ENCODE measurements at regions not wholly inside any gene's neighbourhood (a gene's known extent, or its start where the extent isn't known, plus 50 kb on each side); places are given as distances from the start of the nearest gene placed in this dataset.

DNA sequence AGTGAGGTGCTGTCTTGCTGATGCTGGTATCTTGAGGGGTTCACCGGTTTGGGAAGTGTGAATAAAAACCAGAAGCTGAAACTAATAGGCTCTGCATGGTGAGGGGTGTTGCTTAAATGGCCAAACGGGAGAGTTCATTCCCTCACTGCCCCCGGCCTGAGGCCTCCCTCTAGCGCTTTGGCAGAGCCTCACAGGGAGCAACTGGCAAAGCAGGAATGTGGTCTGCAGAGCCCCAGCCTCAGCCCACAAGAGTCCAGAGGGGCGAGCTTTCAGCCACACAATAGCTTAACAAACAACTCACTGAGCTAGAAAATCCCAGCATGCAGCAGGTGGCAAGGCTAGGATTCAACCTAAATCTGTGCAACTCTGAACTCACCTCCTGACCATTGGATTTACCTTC, 234.8 kb downstream of the MED10 start:
- H3K4me2 ChIP-seq (ENCODE audit: insufficient read depth, low read length), result no peak overlapping the region
- TF ChIP-seq, protein P1, sequence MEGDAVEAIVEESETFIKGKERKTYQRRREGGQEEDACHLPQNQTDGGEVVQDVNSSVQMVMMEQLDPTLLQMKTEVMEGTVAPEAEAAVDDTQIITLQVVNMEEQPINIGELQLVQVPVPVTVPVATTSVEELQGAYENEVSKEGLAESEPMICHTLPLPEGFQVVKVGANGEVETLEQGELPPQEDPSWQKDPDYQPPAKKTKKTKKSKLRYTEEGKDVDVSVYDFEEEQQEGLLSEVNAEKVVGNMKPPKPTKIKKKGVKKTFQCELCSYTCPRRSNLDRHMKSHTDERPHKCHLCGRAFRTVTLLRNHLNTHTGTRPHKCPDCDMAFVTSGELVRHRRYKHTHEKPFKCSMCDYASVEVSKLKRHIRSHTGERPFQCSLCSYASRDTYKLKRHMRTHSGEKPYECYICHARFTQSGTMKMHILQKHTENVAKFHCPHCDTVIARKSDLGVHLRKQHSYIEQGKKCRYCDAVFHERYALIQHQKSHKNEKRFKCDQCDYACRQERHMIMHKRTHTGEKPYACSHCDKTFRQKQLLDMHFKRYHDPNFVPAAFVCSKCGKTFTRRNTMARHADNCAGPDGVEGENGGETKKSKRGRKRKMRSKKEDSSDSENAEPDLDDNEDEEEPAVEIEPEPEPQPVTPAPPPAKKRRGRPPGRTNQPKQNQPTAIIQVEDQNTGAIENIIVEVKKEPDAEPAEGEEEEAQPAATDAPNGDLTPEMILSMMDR (IDR thresholded peaks at IDR 0.05; ENCODE audit: borderline replicate concordance, extremely low read depth, low read length, poor library complexity, severe bottlenecking), result no peak
- TF ChIP-seq EZH2 (IDR thresholded peaks at IDR 0.05; ENCODE audit: borderline replicate concordance, low read depth, low read length, severe bottlenecking), result no peak
- ATAC-seq (ENCODE audit: insufficient read depth, low read depth), result no peak

DNA sequence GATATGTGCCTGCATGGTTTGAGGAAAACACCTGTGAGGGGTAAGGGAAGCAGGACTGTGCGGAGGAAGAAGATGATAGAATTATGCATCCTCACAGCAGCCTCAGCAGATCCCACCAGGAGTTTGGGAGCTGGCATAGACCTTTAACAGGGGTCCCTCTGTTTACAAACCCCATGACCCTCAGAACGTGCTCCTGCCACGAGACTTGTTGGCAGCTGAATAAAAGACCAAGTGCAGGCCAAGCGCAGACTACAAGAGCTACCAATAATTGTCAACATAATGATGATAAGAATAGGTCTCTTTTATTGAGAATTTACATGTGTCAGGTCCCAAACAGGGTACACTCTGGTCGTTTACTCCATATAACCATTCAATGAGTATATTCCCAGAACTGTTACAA, 236.0 kb downstream of the MED10 start:
- TF ChIP-seq, protein P1 (IDR thresholded peaks at IDR 0.05; ENCODE audit: borderline replicate concordance, extremely low read depth, low read length, poor library complexity, severe bottlenecking), result no peak
- no peak for TF ChIP-seq EZH2 (IDR thresholded peaks at IDR 0.05; ENCODE audit: borderline replicate concordance, low read depth, low read length, severe bottlenecking)
- no peaks in the 10 kb centered on the region for H3K27me3 ChIP-seq (ENCODE audit: insufficient read depth, low read length, poor library complexity)
- no peak for DNase-seq
- no peak overlapping the region for H3K27ac ChIP-seq (ENCODE audit: low read length)
- no peaks in the 10 kb centered on the region for H3K4me1 ChIP-seq (ENCODE audit: insufficient read depth, low read length)
- H3K9ac ChIP-seq (ENCODE audit: low read depth, low read length), result no peak overlapping the region
- H3K4me3 ChIP-seq (ENCODE audit: low read depth in 1 of 2, low read length in 2 of 2), result no peak overlapping the region
- ATAC-seq (ENCODE audit: insufficient read depth, low read depth), result no peak
- H2AFZ ChIP-seq (ENCODE audit: low read depth, low read length), result no peak overlapping the region
- no peaks in the 10 kb centered on the region for H3K79me2 ChIP-seq (ENCODE audit: insufficient read depth, low read length)
- H3K4me2 ChIP-seq (ENCODE audit: insufficient read depth, low read length), result no peak overlapping the region
- H4K20me1 ChIP-seq (ENCODE audit: insufficient read depth, low read length), result no peaks in the 10 kb centered on the region
- H3K9me3 ChIP-seq (ENCODE audit: insufficient read depth, low read length, severe bottlenecking), result no peaks in the 10 kb centered on the region
- no peaks in the 10 kb centered on the region for H3K36me3 ChIP-seq (ENCODE audit: insufficient read depth, low read length)

More for the DNA sequence above, 234.8 kb downstream of the MED10 start:
- Histone ChIP-seq H3K4me3 (ENCODE audit: low read depth in 1 of 2, low read length in 2 of 2) (no peak overlapping the region), H3K27me3 (ENCODE audit: insufficient read depth, low read length, poor library complexity) (no peaks in the 10 kb centered on the region), H4K20me1 (ENCODE audit: insufficient read depth, low read length) (no peaks in the 10 kb centered on the region), H2AFZ (ENCODE audit: low read depth, low read length) (no peak overlapping the region), H3K9me3 (ENCODE audit: insufficient read depth, low read length, severe bottlenecking) (no peaks in the 10 kb centered on the region), H3K36me3 (ENCODE audit: insufficient read depth, low read length) (no peaks in the 10 kb centered on the region), H3K79me2 (ENCODE audit: insufficient read depth, low read length) (no peaks in the 10 kb centered on the region), H3K9ac (ENCODE audit: low read depth, low read length) (no peak overlapping the region), H3K4me1 (ENCODE audit: insufficient read depth, low read length) (no peaks in the 10 kb centered on the region), H3K27ac (ENCODE audit: low read length) (no peak overlapping the region)
- DNase-seq, result no peak

DNA sequence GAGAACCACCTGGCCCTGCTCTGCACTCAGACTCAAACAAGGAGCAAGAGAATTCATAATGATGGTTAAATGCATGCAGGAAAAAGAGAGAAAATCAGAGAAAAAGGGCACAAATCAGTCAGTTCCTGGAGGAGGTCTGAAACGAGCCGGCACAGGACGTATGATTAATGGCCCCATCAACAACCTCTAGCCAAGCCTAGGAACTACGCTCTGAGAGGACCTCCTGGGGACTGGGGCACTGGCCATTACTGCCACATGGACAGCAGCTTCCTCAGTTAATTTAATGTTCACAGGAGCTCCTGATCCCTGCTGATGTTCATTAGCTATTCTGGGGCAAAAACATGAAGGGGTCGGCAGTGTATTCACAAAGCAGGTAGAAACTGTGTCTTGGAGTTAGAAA, 238.1 kb downstream of the MED10 start:
- TF ChIP-seq EZH2 (IDR thresholded peaks at IDR 0.05; ENCODE audit: borderline replicate concordance, low read depth, low read length, severe bottlenecking), result no peak
- TF ChIP-seq, protein P1 (IDR thresholded peaks at IDR 0.05; ENCODE audit: borderline replicate concordance, extremely low read depth, low read length, poor library complexity, severe bottlenecking), result no peak
- DNase-seq (no peak), ATAC-seq (ENCODE audit: insufficient read depth, low read depth) (no peak)
- H2AFZ ChIP-seq (ENCODE audit: low read depth, low read length), result no peak overlapping the region
- peaks cover 9% of the 10 kb centered on the region for H3K4me1 ChIP-seq (ENCODE audit: insufficient read depth, low read length)
- H3K79me2 ChIP-seq (ENCODE audit: insufficient read depth, low read length), result no peaks in the 10 kb centered on the region
- H3K4me3 ChIP-seq (ENCODE audit: low read depth in 1 of 2, low read length in 2 of 2), result no peak overlapping the region
- no peaks in the 10 kb centered on the region for H4K20me1 ChIP-seq (ENCODE audit: insufficient read depth, low read length)
- no peaks in the 10 kb centered on the region for H3K9me3 ChIP-seq (ENCODE audit: insufficient read depth, low read length, severe bottlenecking)
- no peak overlapping the region for H3K27ac ChIP-seq (ENCODE audit: low read length)
- H3K4me2 ChIP-seq (ENCODE audit: insufficient read depth, low read length), result no peak overlapping the region
- no peaks in the 10 kb centered on the region for H3K27me3 ChIP-seq (ENCODE audit: insufficient read depth, low read length, poor library complexity)
- no peak overlapping the region for H3K9ac ChIP-seq (ENCODE audit: low read depth, low read length)
- no peaks in the 10 kb centered on the region for H3K36me3 ChIP-seq (ENCODE audit: insufficient read depth, low read length)

DNA sequence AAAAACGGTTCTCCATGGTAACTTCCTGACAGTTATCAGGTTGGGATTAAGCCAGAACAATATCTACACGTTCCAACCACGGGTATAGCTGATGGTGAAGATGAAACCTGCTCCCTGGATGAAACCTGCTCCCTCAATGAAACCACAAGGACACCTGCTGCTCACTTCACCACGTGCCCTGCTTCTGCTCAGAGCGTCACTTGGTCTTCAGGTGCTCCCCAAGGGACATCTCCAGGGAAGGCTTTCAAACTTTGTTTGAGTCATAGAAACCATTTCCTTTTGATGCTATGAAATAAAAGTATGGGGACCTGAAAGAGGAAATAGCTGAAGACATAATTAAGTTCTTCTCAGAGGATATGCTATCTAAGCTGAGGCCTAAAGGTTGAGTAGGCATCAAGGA, 242.4 kb downstream of the MED10 start:
- H3K4me2 ChIP-seq (ENCODE audit: insufficient read depth, low read length), result no peak overlapping the region
- no peaks in the 10 kb centered on the region for H4K20me1 ChIP-seq (ENCODE audit: insufficient read depth, low read length)
- H3K9ac ChIP-seq (ENCODE audit: low read depth, low read length), result no peak overlapping the region
- H3K9me3 ChIP-seq (ENCODE audit: insufficient read depth, low read length, severe bottlenecking), result no peaks in the 10 kb centered on the region
- H3K27ac ChIP-seq (ENCODE audit: low read length), result no peak overlapping the region
- H3K79me2 ChIP-seq (ENCODE audit: insufficient read depth, low read length), result no peaks in the 10 kb centered on the region
- H3K4me3 ChIP-seq (ENCODE audit: low read depth in 1 of 2, low read length in 2 of 2), result no peak overlapping the region
- peaks cover 9% of the 10 kb centered on the region for H3K4me1 ChIP-seq (ENCODE audit: insufficient read depth, low read length)
- ATAC-seq (ENCODE audit: insufficient read depth, low read depth) (peak; percentile 58), DNase-seq (peak; percentile 11)
- no peak for TF ChIP-seq EZH2 (IDR thresholded peaks at IDR 0.05; ENCODE audit: borderline replicate concordance, low read depth, low read length, severe bottlenecking)
- TF ChIP-seq, protein P1 (IDR thresholded peaks at IDR 0.05; ENCODE audit: borderline replicate concordance, extremely low read depth, low read length, poor library complexity, severe bottlenecking), result no peak
- no peaks in the 10 kb centered on the region for H3K27me3 ChIP-seq (ENCODE audit: insufficient read depth, low read length, poor library complexity)
- no peak overlapping the region for H2AFZ ChIP-seq (ENCODE audit: low read depth, low read length)
- no peaks in the 10 kb centered on the region for H3K36me3 ChIP-seq (ENCODE audit: insufficient read depth, low read length)
